Stimulated activated CD8-positive, alpha-beta memory T cell treated with anti-CD3 and anti-CD28 coated beads, Interleukin-2, amount 100 ng/mL, for 48 hours (primary cell): ENCODE measurements at regions not wholly inside any gene's neighbourhood (a gene's known extent, or its start where the extent isn't known, plus 50 kb on each side); places are given as distances from the start of the nearest gene placed in this dataset.
"Not testable (repeated sequence)": the region's sequence is repeated elsewhere in the genome, so short reads cannot be mapped to it uniquely, and the experiment has no call there.

Source experiments
- DNase-seq, 2 donors: peaks; one replicate each; pipeline ENCODE4 v3.0.0-alpha.2; 2020; ENCODE audit warnings: low read depth in 2 of 2

- DNase-seq: no peak
Observed at GRCh38 chr10:121326905-121327304, 271.3 kb downstream of the FGFR2 start.

- DNase-seq: no peak
Observed at GRCh38 chr10:121327727-121328126, 270.5 kb downstream of the FGFR2 start.

GRCh38 chr10:121329631-121330030 lies 268.6 kb downstream of the FGFR2 start:
- DNase-seq: not testable (repeated sequence)

- DNase-seq: no peak
Observed at GRCh38 chr10:121330563-121330962, 267.7 kb downstream of the FGFR2 start.

- no peak for DNase-seq
Observed at GRCh38 chr10:121332353-121332752, 265.9 kb downstream of the FGFR2 start.

- DNase-seq: no peak
Observed at GRCh38 chr10:121332829-121333765, 265.1 kb downstream of the FGFR2 start.

GRCh38 chr10:121335386-121335925 lies 262.8 kb downstream of the FGFR2 start:
- no peak for DNase-seq

- no peak for DNase-seq
Observed at GRCh38 chr10:121337427-121337826, 260.8 kb downstream of the FGFR2 start.

- no peak for DNase-seq
Observed at GRCh38 chr10:121338206-121338980, 259.9 kb downstream of the FGFR2 start.

GRCh38 chr10:121339114-121339513 lies 259.1 kb downstream of the FGFR2 start:
- no peak for DNase-seq

GRCh38 chr10:121340271-121340831 lies 257.9 kb downstream of the FGFR2 start:
- no peak for DNase-seq

- no peak for DNase-seq
Observed at GRCh38 chr10:121351540-121351939, 246.7 kb downstream of the FGFR2 start.

- no peak for DNase-seq
Observed at GRCh38 chr10:121352231-121352855, 245.9 kb downstream of the FGFR2 start.

- no peak for DNase-seq
Observed at GRCh38 chr10:121355161-121355560, 243.1 kb downstream of the FGFR2 start.

GRCh38 chr10:121356183-121356582 lies 242.1 kb downstream of the FGFR2 start:
- DNase-seq: no peak

GRCh38 chr10:121357401-121357800 lies 240.8 kb downstream of the FGFR2 start:
- no peak for DNase-seq

- no peak for DNase-seq
Observed at GRCh38 chr10:121362026-121362425, 236.2 kb downstream of the FGFR2 start.

GRCh38 chr10:121365566-121365965 lies 232.7 kb downstream of the FGFR2 start:
- no peak for DNase-seq

GRCh38 chr10:121368347-121369025 lies 229.8 kb downstream of the FGFR2 start:
- no peak for DNase-seq

GRCh38 chr10:121369616-121370015 lies 228.6 kb downstream of the FGFR2 start:
- no peak for DNase-seq

GRCh38 chr10:121371836-121372235 lies 226.4 kb downstream of the FGFR2 start:
- DNase-seq: no peak
